ENCODE measurements at regions not wholly inside any gene's neighbourhood (a gene's known extent, or its start where the extent isn't known, plus 50 kb on each side); places are given as distances from the start of the nearest gene placed in this dataset.

GRCh38 chr5:135242021-135242865, 156.8 kb downstream of the MACROH2A1 start:
- no peak for TF ChIP-seq CTCF (IDR thresholded peaks at IDR 0.05; ENCODE audit: extremely low read depth in 1 of 2, insufficient read depth in 1 of 2, low read depth in 1 of 2, low read length in 2 of 2)
- TF ChIP-seq MYC (IDR thresholded peaks at IDR 0.05; ENCODE audit: low read depth, low read length): no peak
- TF ChIP-seq POLR2A (IDR thresholded peaks at IDR 0.05; ENCODE audit: low read depth, low read length): no peak
- TF ChIP-seq EZH2 (IDR thresholded peaks at IDR 0.05; ENCODE audit: borderline replicate concordance, low read depth, low read length, severe bottlenecking): no peak
- peak; percentile 33 for TF ChIP-seq POLR2AphosphoS5 (IDR thresholded peaks at IDR 0.05; ENCODE audit: insufficient read depth, low read depth, low read length)
- no peak for TF ChIP-seq MAX (IDR thresholded peaks at IDR 0.05; ENCODE audit: insufficient read depth, insufficient read length)
